Smooth muscle cell (in vitro differentiated cells): ENCODE measurements at regions not wholly inside any gene's neighbourhood (a gene's known extent, or its start where the extent isn't known, plus 50 kb on each side); places are given as distances from the start of the nearest gene placed in this dataset.
A peak's percentile ranks its signal among the peaks of the same experiment; 100 is the strongest.

ENCODE experiments used
- DNase-seq: peaks from one replicate; lab custom pipeline; 2025; ENCODE audit not compliant: unreplicated experiment; lab: John Stamatoyannopoulos, UW
- H2AFZ ChIP-seq: fragments of 200-600 bp; sonication (generic); 2 replicates; pipeline ENCODE4 v1.6.0; 2016; ENCODE audit warnings: antibody characterized with exemption, low read depth, mild to moderate bottlenecking
- H3F3A ChIP-seq: fragments of 200-600 bp; sonication (generic); 2 replicates; pipeline ENCODE4 v1.6.0; 2017; ENCODE audit warnings: antibody characterized with exemption, low read depth
- H3K27ac ChIP-seq: fragments of 200-600 bp; sonication (generic); 2 replicates; pipeline ENCODE4 v1.5.1; 2016; ENCODE audit warnings: low read depth, mild to moderate bottlenecking
- H3K27me3 ChIP-seq: fragments of 200-600 bp; sonication (generic); 2 replicates; pipeline ENCODE4 v1.6.1; 2016; ENCODE audit warnings: low read depth, mild to moderate bottlenecking
- H3K36me3 ChIP-seq: fragments of 200-600 bp; sonication (generic); 2 replicates; pipeline ENCODE4 v1.5.1; 2016; ENCODE audit warnings: low read depth
- H3K4me1 ChIP-seq: fragments of 200-600 bp; sonication (generic); 2 replicates; pipeline ENCODE4 v1.5.1; 2016; ENCODE audit warnings: low read depth
- H3K4me2 ChIP-seq: fragments of 200-600 bp; sonication (generic); 2 replicates; pipeline ENCODE4 v1.6.0; 2016; ENCODE audit warnings: mild to moderate bottlenecking
- H3K4me3 ChIP-seq: fragments of 200-600 bp; sonication (generic); 2 replicates; pipeline ENCODE4 v1.5.1; 2016; ENCODE audit warnings: mild to moderate bottlenecking
- H3K79me2 ChIP-seq: fragments of 200-600 bp; sonication (generic); 2 replicates; pipeline ENCODE4 v1.6.0; 2016; ENCODE audit warnings: low read depth, mild to moderate bottlenecking
- H3K9ac ChIP-seq: fragments of 200-600 bp; sonication (generic); 2 replicates; pipeline ENCODE4 v1.6.0; 2016; ENCODE audit warnings: low read depth
- H3K9me3 ChIP-seq: fragments of 200-600 bp; sonication (generic); replicated peaks from 2 replicates; pipeline ENCODE4 v1.5.1; 2016; ENCODE audit warnings: low read depth
- H4K20me1 ChIP-seq: fragments of 200-600 bp; sonication (generic); 2 replicates; pipeline ENCODE4 v1.6.0; 2016; ENCODE audit warnings: low read depth
- WGBS: methylation state at CpG from one replicate; pipeline ENCODE4 v1.1.7; 2016; ENCODE audit warnings: low lambda C conversion rate; 5-methylcytosine and 5-hydroxymethylcytosine counted together
- TF ChIP-seq, protein P1 (sequence below): fragments of 200-600 bp; sonication (generic); IDR thresholded peaks from 2 replicates; pipeline ENCODE4 v1.5.1; 2017; ENCODE audit warnings: borderline replicate concordance, mild to moderate bottlenecking, antibody characterized with exemption; ENCODE audit not compliant: insufficient read depth, poor library complexity, severe bottlenecking

DNA sequence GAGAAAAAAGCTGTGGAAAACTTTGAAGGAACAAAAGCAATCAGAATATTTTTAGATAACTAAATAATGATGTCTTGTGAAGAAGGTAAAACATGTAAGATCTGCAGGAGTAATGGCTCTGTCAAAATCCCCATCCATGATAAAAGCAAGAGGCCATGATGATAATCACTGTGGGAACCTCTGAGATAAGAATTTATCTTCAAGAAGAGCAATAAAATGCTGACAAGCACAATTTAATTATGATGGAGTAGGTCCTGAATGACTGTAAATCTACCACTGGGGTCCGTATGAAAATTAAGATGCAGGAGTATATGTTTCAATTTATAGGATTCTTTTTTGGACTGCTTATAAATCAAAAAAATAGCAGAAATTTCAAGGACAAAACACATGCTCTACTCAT is 68.3 kb upstream of the CHMP2B start:
- WGBS, result 54% methylated on average over 1 of the region's 1 CpG
- Histone ChIP-seq H3K4me1 (no peaks in the 10 kb centered on the region), H3K27ac (no peak overlapping the region), H3K9me3 (no peaks in the 10 kb centered on the region), H3F3A (no peaks in the 10 kb centered on the region), H4K20me1 (no peaks in the 10 kb centered on the region), H3K79me2 (no peaks in the 10 kb centered on the region), H3K4me3 (no peak overlapping the region), H3K9ac (no peak overlapping the region), H2AFZ (no peak overlapping the region), H3K36me3 (no peaks in the 10 kb centered on the region), H3K27me3 (no peaks in the 10 kb centered on the region), H3K4me2 (no peak overlapping the region)
- TF ChIP-seq, protein P1, sequence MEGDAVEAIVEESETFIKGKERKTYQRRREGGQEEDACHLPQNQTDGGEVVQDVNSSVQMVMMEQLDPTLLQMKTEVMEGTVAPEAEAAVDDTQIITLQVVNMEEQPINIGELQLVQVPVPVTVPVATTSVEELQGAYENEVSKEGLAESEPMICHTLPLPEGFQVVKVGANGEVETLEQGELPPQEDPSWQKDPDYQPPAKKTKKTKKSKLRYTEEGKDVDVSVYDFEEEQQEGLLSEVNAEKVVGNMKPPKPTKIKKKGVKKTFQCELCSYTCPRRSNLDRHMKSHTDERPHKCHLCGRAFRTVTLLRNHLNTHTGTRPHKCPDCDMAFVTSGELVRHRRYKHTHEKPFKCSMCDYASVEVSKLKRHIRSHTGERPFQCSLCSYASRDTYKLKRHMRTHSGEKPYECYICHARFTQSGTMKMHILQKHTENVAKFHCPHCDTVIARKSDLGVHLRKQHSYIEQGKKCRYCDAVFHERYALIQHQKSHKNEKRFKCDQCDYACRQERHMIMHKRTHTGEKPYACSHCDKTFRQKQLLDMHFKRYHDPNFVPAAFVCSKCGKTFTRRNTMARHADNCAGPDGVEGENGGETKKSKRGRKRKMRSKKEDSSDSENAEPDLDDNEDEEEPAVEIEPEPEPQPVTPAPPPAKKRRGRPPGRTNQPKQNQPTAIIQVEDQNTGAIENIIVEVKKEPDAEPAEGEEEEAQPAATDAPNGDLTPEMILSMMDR, result no peak
- DNase-seq, result no peak

DNA sequence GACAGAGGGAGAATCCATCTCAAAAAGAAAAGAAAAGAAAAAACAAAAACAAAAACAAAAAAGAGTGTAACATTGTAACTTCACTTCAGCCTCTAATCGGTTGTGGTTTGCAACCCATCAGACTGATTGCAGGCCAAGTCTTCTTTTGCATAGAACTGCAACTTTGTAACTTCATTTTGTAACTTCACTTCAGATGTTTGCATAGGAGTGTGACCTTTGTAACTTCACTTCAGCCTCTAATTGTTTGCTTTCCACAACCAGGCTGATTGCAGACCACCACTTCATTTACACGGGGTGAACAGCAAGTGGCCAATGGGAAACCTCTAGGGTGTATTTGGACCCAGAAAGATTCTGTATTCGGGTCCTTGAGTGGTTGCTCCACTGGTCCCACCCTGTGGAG is 79.1 kb upstream of the CHMP2B start:
- Histone ChIP-seq H3K27ac (no peak overlapping the region), H3K4me2 (no peak overlapping the region), H2AFZ (no peak overlapping the region), H3K4me1 (no peaks in the 10 kb centered on the region), H3F3A (no peaks in the 10 kb centered on the region), H3K9ac (no peak overlapping the region), H3K27me3 (no peaks in the 10 kb centered on the region), H3K79me2 (no peaks in the 10 kb centered on the region), H4K20me1 (no peaks in the 10 kb centered on the region), H3K36me3 (no peaks in the 10 kb centered on the region), H3K9me3 (no peaks in the 10 kb centered on the region), H3K4me3 (no peak overlapping the region)
- 93% methylated on average over 3 of the region's 3 CpGs for WGBS
- DNase-seq, result no peak
- TF ChIP-seq, protein P1, result no peak

DNA sequence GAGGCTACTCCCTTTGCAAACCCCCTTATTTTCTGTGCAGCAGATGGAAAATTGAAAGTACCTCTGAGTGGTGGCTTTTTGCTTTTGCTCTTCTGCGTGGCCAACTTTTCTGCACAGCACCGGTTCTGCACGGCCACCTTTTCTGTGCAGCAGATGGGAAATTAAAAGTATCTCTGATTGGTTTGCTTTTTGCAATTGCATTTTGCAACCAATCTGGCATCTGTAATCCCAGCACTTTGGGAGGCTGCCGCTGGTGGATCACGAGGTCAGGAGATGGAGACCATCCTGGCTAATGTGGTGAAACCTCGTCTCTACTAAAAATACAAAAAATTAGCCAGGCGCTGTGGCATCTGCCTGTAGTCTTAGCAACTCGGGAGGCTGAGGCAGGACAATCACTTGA is 79.5 kb upstream of the CHMP2B start:
- WGBS, result 94% methylated on average over 8 of the region's 8 CpGs
- H3K27ac ChIP-seq, result no peak overlapping the region
- TF ChIP-seq, protein P1, result no peak
- H3K4me3 ChIP-seq, result no peak overlapping the region
- H3K4me1 ChIP-seq, result no peaks in the 10 kb centered on the region
- H3K9me3 ChIP-seq, result no peaks in the 10 kb centered on the region
- H4K20me1 ChIP-seq, result no peaks in the 10 kb centered on the region
- H3K36me3 ChIP-seq, result no peaks in the 10 kb centered on the region
- no peak overlapping the region for H2AFZ ChIP-seq
- no peak for DNase-seq
- no peak overlapping the region for H3K4me2 ChIP-seq
- H3K27me3 ChIP-seq, result no peaks in the 10 kb centered on the region
- no peaks in the 10 kb centered on the region for H3K79me2 ChIP-seq
- no peak overlapping the region for H3K9ac ChIP-seq
- H3F3A ChIP-seq, result no peaks in the 10 kb centered on the region

DNA sequence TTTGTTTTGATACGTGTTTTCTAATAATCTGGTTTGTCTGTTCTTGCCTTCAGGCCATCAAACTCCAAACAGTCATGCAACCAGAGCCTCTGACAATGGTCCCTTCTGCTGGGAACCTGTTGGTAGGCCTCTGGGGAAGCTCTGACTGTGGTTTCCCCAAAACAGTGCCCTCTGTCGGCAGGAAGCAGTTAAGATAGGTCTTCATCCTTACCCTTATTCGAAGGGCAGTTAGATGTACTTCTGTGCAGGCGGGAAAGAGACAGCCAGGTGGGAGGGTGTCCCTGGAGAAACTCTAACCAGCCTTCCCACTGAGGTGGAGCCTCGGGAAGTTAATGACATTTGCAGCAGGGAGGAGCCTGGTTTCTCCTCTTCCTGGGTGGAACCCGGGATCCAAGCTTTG is 81.6 kb upstream of the CHMP2B start:
- Histone ChIP-seq H3K36me3 (no peaks in the 10 kb centered on the region), H3K27ac (no peak overlapping the region), H4K20me1 (no peaks in the 10 kb centered on the region), H3K4me1 (no peaks in the 10 kb centered on the region), H3K9ac (no peak overlapping the region), H2AFZ (no peak overlapping the region), H3K27me3 (no peaks in the 10 kb centered on the region), H3F3A (no peaks in the 10 kb centered on the region), H3K9me3 (peaks cover 6% of the 10 kb centered on the region), H3K4me3 (no peak overlapping the region), H3K79me2 (no peaks in the 10 kb centered on the region), H3K4me2 (no peak overlapping the region)
- TF ChIP-seq, protein P1, result peak; percentile 18
- no peak for DNase-seq
- WGBS, result 58% methylated on average over 6 of the region's 6 CpGs
